Mesenchymal stem cell (in vitro differentiated cells and primary cell): ENCODE measurements at regions not wholly inside any gene's neighbourhood (a gene's known extent, or its start where the extent isn't known, plus 50 kb on each side); places are given as distances from the start of the nearest gene placed in this dataset.

Experiments used
- DNase-seq: peaks from one replicate; pipeline ENCODE4 v3.0.0-alpha.2; 2013
- H2AFZ ChIP-seq: one replicate; pipeline ENCODE4 v1.6.1; 2013; ENCODE audit warnings: low read depth, mild to moderate bottlenecking, control low read depth, inconsistent platforms, low read length, moderate library complexity
- H2AK5ac ChIP-seq: 2 replicates; pipeline ENCODE4 v1.6.1; 2013; ENCODE audit warnings: low read length, moderate library complexity, mild to moderate bottlenecking, inconsistent platforms; ENCODE audit not compliant: severe bottlenecking
- H2BK120ac ChIP-seq: one replicate; pipeline ENCODE4 v1.6.1; 2013; ENCODE audit warnings: low read depth, mild to moderate bottlenecking, inconsistent platforms, low read length, moderate library complexity
- H2BK12ac ChIP-seq, 2 experiments: one replicate each; pipeline ENCODE4 v1.6.1; 2013; ENCODE audit warnings: inconsistent platforms in 2 of 2, low read length in 2 of 2, mild to moderate bottlenecking in 2 of 2, moderate library complexity in 2 of 2, control low read depth in 1 of 2
- H2BK15ac ChIP-seq: one replicate; pipeline ENCODE4 v1.6.1; 2013; ENCODE audit warnings: mild to moderate bottlenecking, low read depth, inconsistent platforms; ENCODE audit not compliant: poor library complexity, severe bottlenecking
- H2BK5ac ChIP-seq: 2 replicates; pipeline ENCODE4 v1.6.1; 2013; ENCODE audit warnings: low read depth, mild to moderate bottlenecking, low read length, control low read depth, inconsistent platforms; ENCODE audit not compliant: poor library complexity, severe bottlenecking
- H3K14ac ChIP-seq, 2 experiments: one replicate each; pipeline ENCODE4 v1.6.1; 2013; ENCODE audit warnings: inconsistent platforms in 2 of 2, low read length in 2 of 2, control low read depth in 1 of 2, mild to moderate bottlenecking in 1 of 2, moderate library complexity in 1 of 2
- H3K18ac ChIP-seq, 2 experiments: one replicate each; pipeline ENCODE4 v1.6.1; 2013; ENCODE audit warnings: inconsistent platforms in 2 of 2, low read length in 2 of 2, control low read depth in 1 of 2, low read depth in 1 of 2, mild to moderate bottlenecking in 1 of 2
- H3K23ac ChIP-seq, 2 experiments: one replicate each; pipeline ENCODE4 v1.6.1; 2013; ENCODE audit warnings: inconsistent platforms in 2 of 2, low read length in 2 of 2, mild to moderate bottlenecking in 2 of 2, moderate library complexity in 2 of 2, control low read depth in 1 of 2
- H3K27ac ChIP-seq: 2 replicates; pipeline ENCODE4 v1.5.1; 2013; ENCODE audit warnings: mild to moderate bottlenecking, moderate library complexity, low read length, control low read depth, inconsistent platforms; ENCODE audit not compliant: poor library complexity, severe bottlenecking
- H3K27me3 ChIP-seq, 2 experiments: 2 replicates each; pipeline versions ENCODE4 v1.6.1 to v1.7.0; 2013; ENCODE audit warnings: low read length in 2 of 2, mild to moderate bottlenecking in 2 of 2, moderate library complexity in 2 of 2, control low read depth in 1 of 2, inconsistent platforms in 1 of 2; ENCODE audit not compliant: control insufficient read depth in 1 of 2, insufficient read depth in 1 of 2
- H3K36me3 ChIP-seq, 2 experiments: 2 replicates each; pipeline versions ENCODE4 v1.6.1 to v1.7.0; 2013; ENCODE audit warnings: low read length in 2 of 2, control low read depth in 1 of 2, inconsistent platforms in 1 of 2, low read depth in 1 of 2, mild to moderate bottlenecking in 1 of 2; ENCODE audit not compliant: insufficient read depth in 2 of 2, control insufficient read depth in 1 of 2
- H3K4ac ChIP-seq, 2 experiments: one replicate each; pipeline ENCODE4 v1.6.1; 2013; ENCODE audit warnings: inconsistent platforms in 2 of 2, low read length in 2 of 2, mild to moderate bottlenecking in 2 of 2, moderate library complexity in 2 of 2, control low read depth in 1 of 2, low read depth in 1 of 2
- H3K4me1 ChIP-seq: 2 replicates; pipeline ENCODE4 v1.6.1; 2013; ENCODE audit warnings: low read depth, low read length, control low read depth; ENCODE audit not compliant: control insufficient read depth, insufficient read depth
- H3K4me2 ChIP-seq: 2 replicates; pipeline ENCODE4 v1.6.1; 2013; ENCODE audit warnings: low read length, mild to moderate bottlenecking, inconsistent platforms; ENCODE audit not compliant: poor library complexity, severe bottlenecking
- H3K4me3 ChIP-seq, 2 experiments: 2 replicates each; pipeline versions ENCODE4 v1.5.1 to v1.7.0; 2013; ENCODE audit warnings: low read length in 2 of 2, mild to moderate bottlenecking in 2 of 2, control low read depth in 1 of 2, low read depth in 1 of 2; ENCODE audit not compliant: insufficient read depth in 1 of 2
- H3K79me1 ChIP-seq: replicated peaks from 2 replicates; pipeline ENCODE4 v1.6.1; 2013; ENCODE audit warnings: mild to moderate bottlenecking, control low read depth, low read length, inconsistent platforms; ENCODE audit not compliant: poor library complexity, severe bottlenecking
- H3K9ac ChIP-seq: 2 replicates; pipeline ENCODE4 v1.7.0; 2013; ENCODE audit warnings: mild to moderate bottlenecking, low read length, moderate library complexity
- H3K9me3 ChIP-seq: 2 replicates; pipeline ENCODE4 v1.7.0; 2013; ENCODE audit warnings: mild to moderate bottlenecking, low read length; ENCODE audit not compliant: control insufficient read depth
- H4K8ac ChIP-seq: one replicate; pipeline ENCODE4 v1.6.1; 2013; ENCODE audit warnings: inconsistent platforms, mild to moderate bottlenecking, low read length, moderate library complexity
- H4K91ac ChIP-seq: one replicate; pipeline ENCODE4 v1.6.1; 2013; ENCODE audit warnings: mild to moderate bottlenecking, low read length, inconsistent platforms
- WGBS: methylation state at CpG from one replicate; pipeline ENCODE4 v1.1.7; 2013; ENCODE audit warnings: mixed read lengths; 5-methylcytosine and 5-hydroxymethylcytosine counted together

DNA sequence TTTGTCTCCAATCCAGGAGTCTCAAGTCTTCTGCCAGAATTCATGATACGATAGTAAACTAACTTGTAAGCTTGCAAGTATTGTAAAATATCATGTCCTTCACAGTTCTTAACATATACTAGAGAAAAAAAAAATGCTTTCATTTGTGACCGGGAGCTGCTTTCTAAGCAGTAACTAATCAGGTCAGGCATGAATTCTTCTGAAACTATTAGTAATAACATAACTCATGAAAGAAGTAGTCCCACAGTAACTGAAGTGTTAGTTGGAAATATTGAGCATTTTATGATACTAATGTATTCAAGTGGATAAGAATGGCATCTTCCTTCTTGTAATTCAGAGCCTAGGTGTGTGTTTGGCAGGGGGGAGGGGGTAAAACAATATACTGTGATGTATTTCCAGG lies 665.6 kb downstream of the DNAJB9 start:
- Histone ChIP-seq H3K4me2 (no peak overlapping the region), H3K9me3 (no peaks in the 10 kb centered on the region), H2AK5ac (no peak overlapping the region), H2BK5ac (no peak overlapping the region), H3K4me3 (no peak overlapping the region), H3K27me3 (no peaks in the 10 kb centered on the region), H3K36me3 (no peaks in the 10 kb centered on the region), H3K18ac (no peak overlapping the region), H3K14ac (no peak overlapping the region), H3K79me1 (no peaks in the 10 kb centered on the region), H3K27ac (no peak overlapping the region), H3K23ac (no peak overlapping the region), H3K4ac (no peak overlapping the region), H2AFZ (no peak overlapping the region), H3K4me1 (no peaks in the 10 kb centered on the region), H2BK15ac (no peak overlapping the region), H2BK120ac (no peak overlapping the region), H3K9ac (no peak overlapping the region), H4K91ac (no peak overlapping the region), H4K8ac (no peak overlapping the region), H2BK12ac (no peak overlapping the region)
- DNase-seq = no peak
- no CpG with 5 or more reads among the region's 2 CpGs for WGBS

DNA sequence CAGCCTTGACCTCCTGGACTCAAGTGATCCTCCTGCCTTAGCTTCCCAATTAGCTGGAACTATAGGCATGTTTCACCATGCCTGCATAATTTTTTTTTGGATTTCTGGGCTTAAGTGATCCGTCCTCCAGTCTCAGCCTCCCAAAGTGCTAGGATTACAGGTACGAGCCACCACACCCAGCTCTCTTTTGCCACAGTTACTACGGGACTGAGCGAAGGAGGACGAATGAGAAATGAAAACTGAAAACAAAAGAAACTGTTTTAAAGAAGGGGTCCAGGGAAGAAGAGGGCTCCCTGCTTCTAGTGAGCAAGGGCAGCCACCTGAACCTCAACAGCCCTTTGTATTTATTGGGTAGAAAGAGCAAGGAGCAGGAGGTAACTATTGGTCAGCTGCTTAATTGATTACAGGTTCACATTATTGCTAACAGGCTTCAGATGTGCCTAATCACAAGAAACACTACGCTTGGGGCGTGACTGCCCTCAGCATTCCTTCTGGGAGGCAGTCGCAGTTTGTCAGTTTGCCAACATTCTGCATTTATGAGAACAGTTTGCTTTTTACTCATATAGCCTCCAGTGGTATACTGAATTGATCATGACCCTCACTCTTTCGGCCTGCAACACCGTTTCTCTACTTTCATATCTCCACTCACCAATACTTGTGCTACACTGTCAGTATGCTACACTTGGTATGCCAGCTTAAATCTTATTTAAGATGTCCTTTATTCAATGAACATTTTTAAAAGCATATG lies 676.8 kb downstream of the DNAJB9 start:
- no peak overlapping the region for H3K18ac ChIP-seq
- no peak for DNase-seq
- no peak overlapping the region for H3K14ac ChIP-seq
- no peak overlapping the region for H2BK120ac ChIP-seq
- H4K91ac ChIP-seq = no peak overlapping the region
- no peak overlapping the region for H3K9ac ChIP-seq
- no peak overlapping the region for H2BK12ac ChIP-seq
- H3K27me3 ChIP-seq = no peaks in the 10 kb centered on the region
- WGBS = 50% methylated on average over 9 of the region's 10 CpGs
- H2AK5ac ChIP-seq = no peak overlapping the region
- H3K36me3 ChIP-seq = no peaks in the 10 kb centered on the region
- peak overlapping the region in 1 of 2 experiments; percentile 2 for H3K4me3 ChIP-seq
- H2BK15ac ChIP-seq = no peak overlapping the region
- H2BK5ac ChIP-seq = no peak overlapping the region
- no peaks in the 10 kb centered on the region for H3K79me1 ChIP-seq
- H3K4ac ChIP-seq = no peak overlapping the region
- no peak overlapping the region for H3K4me2 ChIP-seq
- no peaks in the 10 kb centered on the region for H3K9me3 ChIP-seq
- no peaks in the 10 kb centered on the region for H3K4me1 ChIP-seq
- no peak overlapping the region for H3K27ac ChIP-seq
- H3K23ac ChIP-seq = no peak overlapping the region
- H4K8ac ChIP-seq = no peak overlapping the region
- no peak overlapping the region for H2AFZ ChIP-seq

DNA sequence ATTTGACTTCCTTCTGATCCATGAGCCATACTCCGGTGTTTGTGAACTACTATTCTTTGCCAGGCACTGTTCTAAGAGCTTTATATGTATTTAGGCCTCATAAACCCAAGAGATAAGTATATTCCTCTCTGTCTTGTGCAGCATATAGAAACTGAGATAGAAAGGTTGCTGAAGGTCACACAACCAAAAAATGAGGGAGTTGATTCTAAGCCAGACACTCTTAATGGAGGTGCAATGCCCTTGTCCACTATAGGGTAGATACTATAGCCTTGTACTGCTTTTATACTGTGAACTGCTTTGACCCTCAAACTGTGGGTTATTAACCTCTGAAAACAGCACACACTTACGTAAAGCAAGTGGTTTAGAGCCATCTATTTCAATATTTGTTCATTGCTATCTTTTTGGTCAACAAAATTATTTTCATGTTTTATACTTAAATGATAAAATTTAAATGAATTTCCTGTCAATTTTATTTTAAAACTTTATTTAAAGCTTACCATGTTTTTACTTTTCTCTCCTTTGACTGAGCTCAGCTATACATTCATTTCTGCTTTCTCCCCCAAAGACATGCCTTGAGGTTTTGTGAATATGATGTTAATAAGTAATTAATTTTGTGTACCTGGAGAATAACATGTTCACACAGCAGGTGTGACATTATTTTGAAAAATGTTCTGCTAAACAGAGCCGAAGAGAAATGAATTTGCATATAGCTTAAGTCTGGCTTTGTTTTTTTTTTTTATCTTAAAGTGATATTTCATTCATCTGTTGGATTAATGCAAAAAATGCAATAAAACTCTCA lies 687.3 kb downstream of the DNAJB9 start:
- Histone ChIP-seq H3K79me1 (no peaks in the 10 kb centered on the region), H3K4me3 (no peak overlapping the region), H2BK5ac (no peak overlapping the region), H2BK15ac (no peak overlapping the region), H3K9me3 (no peaks in the 10 kb centered on the region), H2BK120ac (no peak overlapping the region), H3K14ac (no peak overlapping the region), H3K18ac (no peak overlapping the region), H2AK5ac (no peak overlapping the region), H3K27ac (no peak overlapping the region), H3K4me1 (no peaks in the 10 kb centered on the region), H2BK12ac (no peak overlapping the region), H2AFZ (no peak overlapping the region), H3K27me3 (no peaks in the 10 kb centered on the region), H3K23ac (no peak overlapping the region), H3K4ac (no peak overlapping the region), H4K8ac (no peak overlapping the region), H3K36me3 (no peaks in the 10 kb centered on the region), H3K4me2 (no peak overlapping the region), H4K91ac (no peak overlapping the region), H3K9ac (no peak overlapping the region)
- DNase-seq = no peak
- WGBS = 43% methylated on average over 1 of the region's 3 CpGs

DNA sequence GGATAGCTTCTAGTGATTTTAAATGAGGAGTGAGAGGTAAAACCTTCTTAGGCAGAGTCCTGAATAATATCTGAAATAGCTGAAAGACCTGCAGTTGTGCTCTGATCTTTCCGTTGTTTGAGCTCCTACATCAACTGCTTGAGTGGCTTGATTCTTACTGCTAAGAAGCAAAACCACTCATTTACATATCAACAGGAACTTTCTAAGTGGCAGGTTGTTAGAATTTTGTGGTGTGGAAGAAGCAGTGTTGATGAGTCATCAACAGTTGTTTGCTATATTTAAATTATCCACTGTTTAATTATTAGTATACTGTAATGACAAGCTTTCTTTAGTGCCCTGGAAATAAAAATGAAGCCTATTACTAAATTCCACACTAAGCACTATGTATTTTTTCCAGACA lies 689.5 kb downstream of the DNAJB9 start:
- H3K9ac ChIP-seq = no peak overlapping the region
- no peak overlapping the region for H3K4ac ChIP-seq
- no peak overlapping the region for H3K23ac ChIP-seq
- no peaks in the 10 kb centered on the region for H3K79me1 ChIP-seq
- DNase-seq = no peak
- WGBS = no CpG with 5 or more reads among the region's 1 CpG
- no peak overlapping the region for H3K4me2 ChIP-seq
- no peak overlapping the region for H3K14ac ChIP-seq
- no peak overlapping the region for H2AK5ac ChIP-seq
- no peaks in the 10 kb centered on the region for H3K9me3 ChIP-seq
- no peak overlapping the region for H3K27ac ChIP-seq
- H3K18ac ChIP-seq = no peak overlapping the region
- no peak overlapping the region for H4K8ac ChIP-seq
- H2AFZ ChIP-seq = no peak overlapping the region
- no peak overlapping the region for H2BK5ac ChIP-seq
- H4K91ac ChIP-seq = no peak overlapping the region
- H2BK15ac ChIP-seq = no peak overlapping the region
- no peak overlapping the region for H3K4me3 ChIP-seq
- no peaks in the 10 kb centered on the region for H3K4me1 ChIP-seq
- no peaks in the 10 kb centered on the region for H3K36me3 ChIP-seq
- H3K27me3 ChIP-seq = no peaks in the 10 kb centered on the region
- H2BK12ac ChIP-seq = no peak overlapping the region
- H2BK120ac ChIP-seq = no peak overlapping the region
